GM08714 (cell line): ENCODE measurements at regions not wholly inside any gene's neighbourhood (a gene's known extent, or its start where the extent isn't known, plus 50 kb on each side); places are given as distances from the start of the nearest gene placed in this dataset.
"Not testable (repeated sequence)": the region's sequence is repeated elsewhere in the genome, so short reads cannot be mapped to it uniquely, and the experiment has no call there.

Experiments used
- H3K4me3 ChIP-seq: fragments of 200-500 bp; sonication (Bioruptor generic); 2 replicates; pipeline ENCODE4 v1.5.1; 2014; ENCODE audit warnings: mild to moderate bottlenecking, low read length, inconsistent platforms
- ZNF274 ChIP-seq: IDR thresholded peaks from 2 replicates; pipeline ENCODE4 v1.6.1; 2012; ENCODE audit warnings: mild to moderate bottlenecking, low read depth, low read length

- H3K4me3 ChIP-seq = no peak overlapping the region
- no peak for TF ChIP-seq ZNF274
Measured at GRCh38 chr14:21875791-21876190, 202.2 kb upstream of the OR4E1 start.

GRCh38 chr14:21874946-21875345, 201.3 kb upstream of the OR4E1 start:
- TF ChIP-seq ZNF274 = no peak
- H3K4me3 ChIP-seq = no peak overlapping the region

GRCh38 chr14:21874167-21874566, 200.5 kb upstream of the OR4E1 start:
- TF ChIP-seq ZNF274 = no peak
- H3K4me3 ChIP-seq = no peak overlapping the region

GRCh38 chr14:21868442-21869046, 194.9 kb upstream of the OR4E1 start:
- no peak overlapping the region for H3K4me3 ChIP-seq
- no peak for TF ChIP-seq ZNF274

- TF ChIP-seq ZNF274 = no peak
- no peak overlapping the region for H3K4me3 ChIP-seq
Measured at GRCh38 chr14:21867541-21867940, 193.9 kb upstream of the OR4E1 start.

- TF ChIP-seq ZNF274 = no peak
- H3K4me3 ChIP-seq = no peak overlapping the region
Measured at GRCh38 chr14:21866479-21866878, 192.9 kb upstream of the OR4E1 start.

- H3K4me3 ChIP-seq = no peak overlapping the region
- no peak for TF ChIP-seq ZNF274
Measured at GRCh38 chr14:21863289-21863688, 189.7 kb upstream of the OR4E1 start.

GRCh38 chr14:21861153-21861552, 187.5 kb upstream of the OR4E1 start:
- no peak for TF ChIP-seq ZNF274
- no peak overlapping the region for H3K4me3 ChIP-seq

- no peak overlapping the region for H3K4me3 ChIP-seq
- no peak for TF ChIP-seq ZNF274
Measured at GRCh38 chr14:21860172-21860571, 186.6 kb upstream of the OR4E1 start.

GRCh38 chr14:21852775-21853174, 179.2 kb upstream of the OR4E1 start:
- H3K4me3 ChIP-seq = no peak overlapping the region
- TF ChIP-seq ZNF274 = no peak

- no peak for TF ChIP-seq ZNF274
- H3K4me3 ChIP-seq = no peak overlapping the region
Measured at GRCh38 chr14:21852061-21852664, 178.5 kb upstream of the OR4E1 start.

GRCh38 chr14:21846902-21847301, 173.3 kb upstream of the OR4E1 start:
- H3K4me3 ChIP-seq = not testable (repeated sequence)

GRCh38 chr14:21846227-21846885, 172.7 kb upstream of the OR4E1 start:
- H3K4me3 ChIP-seq = no peak overlapping the region
- TF ChIP-seq ZNF274 = no peak

GRCh38 chr14:21840765-21841164, 167.1 kb upstream of the OR4E1 start:
- no peak overlapping the region for H3K4me3 ChIP-seq
- no peak for TF ChIP-seq ZNF274

- no peak for TF ChIP-seq ZNF274
- no peak overlapping the region for H3K4me3 ChIP-seq
Measured at GRCh38 chr14:21833836-21834235, 160.2 kb upstream of the OR4E1 start.
